DOHH2 (cell line): ENCODE measurements at regions not wholly inside any gene's neighbourhood (a gene's known extent, or its start where the extent isn't known, plus 50 kb on each side); places are given as distances from the start of the nearest gene placed in this dataset.
"Not testable (repeated sequence)": the region's sequence is repeated elsewhere in the genome, so short reads cannot be mapped to it uniquely, and the experiment has no call there.

Experiments
- CTCF ChIP-seq: fragments of 200-600 bp; sonication (generic); IDR thresholded peaks from one replicate; pipeline ENCODE4 v1.5.1; 2014; ENCODE audit warnings: antibody characterized with exemption, mild to moderate bottlenecking, low read depth, low read length; ENCODE audit not compliant: poor library complexity, severe bottlenecking
- EZH2phosphoT487 ChIP-seq: fragments of 200-600 bp; sonication (generic); IDR thresholded peaks from 2 replicates; pipeline ENCODE4 v1.6.1; 2017; ENCODE audit warnings: borderline replicate concordance, mild to moderate bottlenecking, antibody characterized with exemption, low read length, moderate library complexity, mixed read lengths

- TF ChIP-seq CTCF, EZH2phosphoT487: not testable (repeated sequence)
These were observed 56.5 kb downstream of the RBFOX3 start for GRCh38 chr17:79554346-79554745.
